Loucy (cell line): ENCODE measurements at regions not wholly inside any gene's neighbourhood (a gene's known extent, or its start where the extent isn't known, plus 50 kb on each side); places are given as distances from the start of the nearest gene placed in this dataset.

Experiments
- EZH2phosphoT487 ChIP-seq: fragments of 200-600 bp; IDR thresholded peaks from 2 replicates; pipeline ENCODE4 v1.6.1; 2018; ENCODE audit warnings: antibody characterized with exemption, mild to moderate bottlenecking, moderate library complexity, borderline replicate concordance
- TF ChIP-seq, protein P1 (sequence below): fragments of 200-600 bp; sonication (generic); conservative IDR thresholded peaks from 2 replicates; pipeline ENCODE4 v1.5.1; 2014; ENCODE audit warnings: mild to moderate bottlenecking, antibody characterized with exemption, low read length

DNA sequence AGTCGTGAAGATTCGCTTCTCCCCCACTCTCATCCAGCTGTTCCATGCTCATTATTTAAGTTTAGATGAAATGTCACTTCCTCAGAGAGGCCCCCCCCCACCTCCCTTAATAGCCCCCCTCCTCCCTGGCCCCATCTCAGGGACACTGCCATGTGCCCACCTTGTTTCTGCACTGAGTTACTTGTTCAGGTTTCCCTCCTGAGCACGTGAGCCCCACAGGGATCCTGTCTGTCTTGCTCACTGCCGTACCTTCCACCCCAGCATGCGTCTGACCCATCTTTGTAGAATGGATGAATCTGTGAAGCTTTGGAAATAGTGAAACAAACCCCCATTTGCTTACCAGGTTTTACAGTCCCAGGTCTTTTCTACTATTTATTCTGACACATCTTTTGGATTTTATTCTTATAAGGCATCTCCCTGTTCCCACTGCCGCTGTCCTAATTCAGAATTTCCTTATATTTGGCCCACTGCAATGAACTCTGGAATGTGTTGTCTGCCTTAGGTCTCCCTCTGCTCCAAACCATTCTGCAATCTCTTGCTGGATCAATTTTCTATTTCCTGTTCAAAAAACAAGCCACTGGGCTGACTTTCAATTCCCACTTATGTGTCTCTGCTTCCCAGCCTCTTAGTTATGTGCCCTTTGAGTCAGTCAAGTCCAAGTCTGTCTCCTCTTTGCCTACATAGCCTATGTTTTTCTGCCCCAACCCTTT lies 136.5 kb upstream of the ECI2 start:
- TF ChIP-seq, protein P1, sequence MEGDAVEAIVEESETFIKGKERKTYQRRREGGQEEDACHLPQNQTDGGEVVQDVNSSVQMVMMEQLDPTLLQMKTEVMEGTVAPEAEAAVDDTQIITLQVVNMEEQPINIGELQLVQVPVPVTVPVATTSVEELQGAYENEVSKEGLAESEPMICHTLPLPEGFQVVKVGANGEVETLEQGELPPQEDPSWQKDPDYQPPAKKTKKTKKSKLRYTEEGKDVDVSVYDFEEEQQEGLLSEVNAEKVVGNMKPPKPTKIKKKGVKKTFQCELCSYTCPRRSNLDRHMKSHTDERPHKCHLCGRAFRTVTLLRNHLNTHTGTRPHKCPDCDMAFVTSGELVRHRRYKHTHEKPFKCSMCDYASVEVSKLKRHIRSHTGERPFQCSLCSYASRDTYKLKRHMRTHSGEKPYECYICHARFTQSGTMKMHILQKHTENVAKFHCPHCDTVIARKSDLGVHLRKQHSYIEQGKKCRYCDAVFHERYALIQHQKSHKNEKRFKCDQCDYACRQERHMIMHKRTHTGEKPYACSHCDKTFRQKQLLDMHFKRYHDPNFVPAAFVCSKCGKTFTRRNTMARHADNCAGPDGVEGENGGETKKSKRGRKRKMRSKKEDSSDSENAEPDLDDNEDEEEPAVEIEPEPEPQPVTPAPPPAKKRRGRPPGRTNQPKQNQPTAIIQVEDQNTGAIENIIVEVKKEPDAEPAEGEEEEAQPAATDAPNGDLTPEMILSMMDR: no peak
- TF ChIP-seq EZH2phosphoT487: no peak
